GM12878 (cell line): ENCODE measurements at regions not wholly inside any gene's neighbourhood (a gene's known extent, or its start where the extent isn't known, plus 50 kb on each side); places are given as distances from the start of the nearest gene placed in this dataset.

Source experiments
- ATAC-seq: fragments of 200-7000 bp; cut with Tn5 transposase; 3 replicates; pipeline ENCODE4 v1.9.1; 2020; ENCODE audit warnings: mild to moderate bottlenecking, moderate library complexity
- BruUV-seq: library from RNA; stranded (reverse); fragments of 400-500 nt; replicated peaks from 2 replicates; lab custom pipeline; 2021; lab: Mats Ljungman, UMichigan
- CTCF ChIA-PET: fragments of 300-600 bp; sonication (Branson Sonifier 250); formaldehyde crosslinking; extraction: SDS; loops from one replicate; lab custom pipeline; 2021; ENCODE audit warnings: inconsistent platforms; lab: Yijun Ruan, JAX
- POLR2A ChIA-PET: fragments of 350-600 bp; formaldehyde crosslinking; extraction: SDS; loops from one replicate; lab custom pipeline; 2021; ENCODE audit warnings: inconsistent platforms; lab: Charles Lee
- RAD21 ChIA-PET: fragments of 300-600 bp; sonication (Branson Sonifier 250); formaldehyde crosslinking; loops from one replicate; lab custom pipeline; 2023; ENCODE audit warnings: antibody characterized with exemption; ENCODE audit not compliant: unreplicated experiment; lab: Charles Lee
- SMC1A ChIA-PET: fragments of 300-600 bp; sonication (Branson Sonifier 250); formaldehyde crosslinking; loops from one replicate; lab custom pipeline; 2023; ENCODE audit not compliant: unreplicated experiment, uncharacterized antibody; lab: Charles Lee
- DNase-seq: peaks from one replicate; pipeline ENCODE4 v3.0.0-alpha.2; 2011; ENCODE audit warnings: low read depth, low spot score
- FAIRE-seq: peaks from 3 replicates; lab custom pipeline; 2011; peaks lifted over from hg19 to GRCh38; lab: Jason Lieb, UNC
- H2AFZ ChIP-seq: 2 replicates; pipeline ENCODE4 v1.6.0; 2011; ENCODE audit warnings: low read depth, low read length, control low read depth; ENCODE audit not compliant: control insufficient read depth
- H3K27ac ChIP-seq: 2 replicates; pipeline ENCODE4 v1.5.1; 2011; ENCODE audit warnings: control low read depth; ENCODE audit not compliant: control insufficient read depth, insufficient read depth
- H3K27me3 ChIP-seq, 2 experiments: replicated peaks in 1 of 2; 2 replicates each; pipeline versions ENCODE4 v1.6.0 to v1.6.1; 2011; ENCODE audit warnings: low read length in 1 of 2; ENCODE audit not compliant: control insufficient read depth in 2 of 2, insufficient read depth in 2 of 2
- H3K36me3 ChIP-seq, 2 experiments: 2 replicates each; pipeline ENCODE4 v1.5.1; 2011; ENCODE audit warnings: low read length in 1 of 2; ENCODE audit not compliant: control insufficient read depth in 2 of 2, insufficient read depth in 2 of 2
- H3K4me1 ChIP-seq: 2 replicates; pipeline ENCODE4 v1.6.1; 2011; ENCODE audit warnings: mild to moderate bottlenecking, low read length, moderate library complexity, mixed read lengths; ENCODE audit not compliant: control insufficient read depth, insufficient read depth
- H3K4me2 ChIP-seq: 2 replicates; pipeline ENCODE4 v1.6.0; 2011; ENCODE audit warnings: control low read depth; ENCODE audit not compliant: control insufficient read depth, insufficient read depth
- H3K4me3 ChIP-seq: fragments of 200-600 bp; sonication (generic); 2 replicates; pipeline ENCODE4 v1.5.1; 2016
- H3K79me2 ChIP-seq: 2 replicates; pipeline ENCODE4 v1.6.0; 2011; ENCODE audit warnings: low read length; ENCODE audit not compliant: control insufficient read depth, insufficient read depth
- H3K9ac ChIP-seq: 2 replicates; pipeline ENCODE4 v1.8.0; 2011; ENCODE audit warnings: low read length, control low read depth, mixed read lengths; ENCODE audit not compliant: control insufficient read depth, insufficient read depth
- H3K9me3 ChIP-seq: replicated peaks from 3 replicates; pipeline ENCODE4 v1.5.1; 2011; ENCODE audit warnings: mild to moderate bottlenecking, low read length; ENCODE audit not compliant: control insufficient read depth, insufficient read depth
- H4K20me1 ChIP-seq: 2 replicates; pipeline ENCODE4 v1.6.0; 2011; ENCODE audit not compliant: control insufficient read depth, insufficient read depth
- FOS ChIP-seq: IDR thresholded peaks from 3 replicates; pipeline ENCODE4 v1.6.1; 2011; ENCODE audit warnings: borderline replicate concordance; ENCODE audit not compliant: insufficient read length; ENCODE audit errors: extremely low read depth
- IKZF1 ChIP-seq: fragments of 450-650 bp; conservative IDR thresholded peaks from 2 replicates; pipeline ENCODE4 v1.6.1; 2017; ENCODE audit warnings: antibody characterized with exemption, mild to moderate bottlenecking
- WGBS: methylation state at CpG from one replicate; pipeline ENCODE4 v1.1.6; 2016; ENCODE audit warnings: low lambda C conversion rate; ENCODE audit not compliant: insufficient replicate concordance, insufficient coverage; ENCODE audit errors: missing lambda C conversion rate; 5-methylcytosine and 5-hydroxymethylcytosine counted together
- in situ Hi-C: fragments of 300-500 bp; cut with MboI; formaldehyde crosslinking; loops from 9 replicates; pipeline ENCODE4 v1.14.3; 2018; ENCODE audit warnings: mixed read lengths
- intact Hi-C: fragments of 100-400 bp; cut with micrococcal nuclease; formaldehyde crosslinking; loops from one replicate; pipeline ENCODE4 v1.14.2; 2022; ENCODE audit not compliant: unreplicated experiment
- TF ChIP-seq, protein P1 (sequence below): fragments of 450-650 bp; IDR thresholded peaks from 2 replicates; pipeline ENCODE4 v1.6.1; 2017; ENCODE audit warnings: mild to moderate bottlenecking, low read depth, inconsistent platforms; ENCODE audit not compliant: poor library complexity, severe bottlenecking

DNA sequence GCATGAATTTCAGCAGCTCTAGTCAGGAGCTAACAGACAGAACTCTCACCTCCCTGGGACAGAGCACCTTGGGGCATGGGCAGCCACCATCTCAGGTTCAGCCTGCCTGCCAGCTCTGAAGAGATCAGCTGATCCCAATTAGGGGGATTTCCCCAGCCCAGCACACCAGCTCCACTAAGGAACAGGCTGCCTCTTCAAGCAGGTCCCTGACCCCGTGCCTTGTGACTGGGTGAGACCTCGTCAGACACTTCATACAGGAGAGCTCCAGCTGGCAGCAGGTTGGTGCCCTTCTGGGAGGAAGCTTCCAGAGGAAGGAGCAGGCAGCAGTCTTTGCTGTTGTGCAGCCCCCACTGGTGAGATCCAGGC, 84.5 kb upstream of the UFM1 start (continued):
- TF ChIP-seq, protein P1, sequence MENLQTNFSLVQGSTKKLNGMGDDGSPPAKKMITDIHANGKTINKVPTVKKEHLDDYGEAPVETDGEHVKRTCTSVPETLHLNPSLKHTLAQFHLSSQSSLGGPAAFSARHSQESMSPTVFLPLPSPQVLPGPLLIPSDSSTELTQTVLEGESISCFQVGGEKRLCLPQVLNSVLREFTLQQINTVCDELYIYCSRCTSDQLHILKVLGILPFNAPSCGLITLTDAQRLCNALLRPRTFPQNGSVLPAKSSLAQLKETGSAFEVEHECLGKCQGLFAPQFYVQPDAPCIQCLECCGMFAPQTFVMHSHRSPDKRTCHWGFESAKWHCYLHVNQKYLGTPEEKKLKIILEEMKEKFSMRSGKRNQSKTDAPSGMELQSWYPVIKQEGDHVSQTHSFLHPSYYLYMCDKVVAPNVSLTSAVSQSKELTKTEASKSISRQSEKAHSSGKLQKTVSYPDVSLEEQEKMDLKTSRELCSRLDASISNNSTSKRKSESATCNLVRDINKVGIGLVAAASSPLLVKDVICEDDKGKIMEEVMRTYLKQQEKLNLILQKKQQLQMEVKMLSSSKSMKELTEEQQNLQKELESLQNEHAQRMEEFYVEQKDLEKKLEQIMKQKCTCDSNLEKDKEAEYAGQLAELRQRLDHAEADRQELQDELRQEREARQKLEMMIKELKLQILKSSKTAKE = no peak

DNA sequence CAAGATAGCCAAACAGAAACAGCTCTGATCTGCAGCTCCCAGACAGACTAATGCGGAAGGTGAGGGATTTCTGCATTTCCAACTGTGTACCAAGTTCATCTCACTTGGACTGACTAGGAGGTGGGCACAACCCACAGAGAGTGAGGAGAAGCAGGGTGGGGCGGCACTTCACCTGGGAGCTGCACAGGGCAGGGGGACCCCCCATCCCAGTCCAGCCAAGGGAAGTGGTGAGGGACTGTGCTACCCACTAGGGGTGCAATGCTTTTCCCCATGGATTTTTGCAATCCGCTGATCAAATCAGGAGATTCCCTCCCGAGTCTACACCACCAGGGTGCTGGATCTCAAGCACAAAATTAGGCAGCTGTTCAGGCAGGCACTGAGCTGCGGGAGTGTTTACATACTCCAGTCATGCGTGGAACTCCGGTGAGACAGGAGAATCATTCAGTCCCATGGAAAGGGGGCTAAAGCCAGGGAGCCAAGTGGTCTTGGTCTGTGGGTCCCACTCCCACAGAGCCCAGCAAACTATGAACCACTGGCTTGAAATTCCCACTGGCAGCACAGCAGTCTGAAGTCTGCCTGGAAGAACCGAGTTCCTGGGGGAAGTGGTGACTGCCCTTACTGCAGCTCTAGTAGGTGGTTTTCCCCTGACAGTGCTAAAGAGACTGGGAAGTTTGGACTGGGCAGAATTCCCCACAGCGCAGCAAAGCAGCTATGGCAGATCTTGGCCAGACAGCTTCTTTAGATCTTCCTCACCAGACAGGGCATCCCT, 85.1 kb upstream of the UFM1 start:
- no peak for TF ChIP-seq FOS
- TF ChIP-seq IKZF1 = 0 out of 2 replicates have a peak, but pooled peaks have one; percentile 24
- intact Hi-C loops (no loop called here), in situ Hi-C loops (no loop called here)
- Histone ChIP-seq H4K20me1 (no peaks in the 10 kb centered on the region), H3K4me1 (no peaks in the 10 kb centered on the region), H3K9me3 (no peaks in the 10 kb centered on the region), H2AFZ (no peak overlapping the region; the same call in 1 of the 2 replicates), H3K36me3 (no peaks in the 10 kb centered on the region), H3K4me3 (no peak overlapping the region), H3K27ac (no peak overlapping the region), H3K9ac (no peak overlapping the region), H3K79me2 (no peaks in the 10 kb centered on the region), H3K4me2 (no peak overlapping the region; the same call in 1 of the 2 replicates), H3K27me3 (no peaks in the 10 kb centered on the region)
- CTCF ChIA-PET = no interaction called here
- FAIRE-seq = no peak
- RAD21 ChIA-PET = no interaction called here
- no peak; the same call in 2 of the 3 replicates for ATAC-seq
- DNase-seq = no peak
- POLR2A ChIA-PET = no interaction called here
- WGBS = 56% methylated on average over 9 of the region's 9 CpGs
- SMC1A ChIA-PET = no interaction called here
- BruUV-seq = no TSS peak
